GM12878 (cell line): ENCODE measurements at regions not wholly inside any gene's neighbourhood (a gene's known extent, or its start where the extent isn't known, plus 50 kb on each side); places are given as distances from the start of the nearest gene placed in this dataset.

Experiments used
- ATAC-seq: fragments of 200-7000 bp; cut with Tn5 transposase; 3 replicates; pipeline ENCODE4 v1.9.1; 2020; ENCODE audit warnings: mild to moderate bottlenecking, moderate library complexity
- BruUV-seq: library from RNA; stranded (reverse); fragments of 400-500 nt; replicated peaks from 2 replicates; lab custom pipeline; 2021; lab: Mats Ljungman, UMichigan
- CTCF ChIA-PET: fragments of 300-600 bp; sonication (Branson Sonifier 250); formaldehyde crosslinking; extraction: SDS; loops from one replicate; lab custom pipeline; 2021; ENCODE audit warnings: inconsistent platforms; lab: Yijun Ruan, JAX
- POLR2A ChIA-PET: fragments of 350-600 bp; formaldehyde crosslinking; extraction: SDS; loops from one replicate; lab custom pipeline; 2021; ENCODE audit warnings: inconsistent platforms; lab: Charles Lee
- RAD21 ChIA-PET: fragments of 300-600 bp; sonication (Branson Sonifier 250); formaldehyde crosslinking; loops from one replicate; lab custom pipeline; 2023; ENCODE audit warnings: antibody characterized with exemption; ENCODE audit not compliant: unreplicated experiment; lab: Charles Lee
- SMC1A ChIA-PET: fragments of 300-600 bp; sonication (Branson Sonifier 250); formaldehyde crosslinking; loops from one replicate; lab custom pipeline; 2023; ENCODE audit not compliant: unreplicated experiment, uncharacterized antibody; lab: Charles Lee
- DNase-seq: peaks from one replicate; pipeline ENCODE4 v3.0.0-alpha.2; 2011; ENCODE audit warnings: low read depth, low spot score
- FAIRE-seq: peaks from 3 replicates; lab custom pipeline; 2011; peaks lifted over from hg19 to GRCh38; lab: Jason Lieb, UNC
- H2AFZ ChIP-seq: 2 replicates; pipeline ENCODE4 v1.6.0; 2011; ENCODE audit warnings: low read depth, low read length, control low read depth; ENCODE audit not compliant: control insufficient read depth
- H3K27ac ChIP-seq: 2 replicates; pipeline ENCODE4 v1.5.1; 2011; ENCODE audit warnings: control low read depth; ENCODE audit not compliant: control insufficient read depth, insufficient read depth
- H3K27me3 ChIP-seq, 2 experiments: replicated peaks in 1 of 2; 2 replicates each; pipeline versions ENCODE4 v1.6.0 to v1.6.1; 2011; ENCODE audit warnings: low read length in 1 of 2; ENCODE audit not compliant: control insufficient read depth in 2 of 2, insufficient read depth in 2 of 2
- H3K36me3 ChIP-seq, 2 experiments: 2 replicates each; pipeline ENCODE4 v1.5.1; 2011; ENCODE audit warnings: low read length in 1 of 2; ENCODE audit not compliant: control insufficient read depth in 2 of 2, insufficient read depth in 2 of 2
- H3K4me1 ChIP-seq: 2 replicates; pipeline ENCODE4 v1.6.1; 2011; ENCODE audit warnings: mild to moderate bottlenecking, low read length, moderate library complexity, mixed read lengths; ENCODE audit not compliant: control insufficient read depth, insufficient read depth
- H3K4me2 ChIP-seq: 2 replicates; pipeline ENCODE4 v1.6.0; 2011; ENCODE audit warnings: control low read depth; ENCODE audit not compliant: control insufficient read depth, insufficient read depth
- H3K4me3 ChIP-seq: fragments of 200-600 bp; sonication (generic); 2 replicates; pipeline ENCODE4 v1.5.1; 2016
- H3K79me2 ChIP-seq: 2 replicates; pipeline ENCODE4 v1.6.0; 2011; ENCODE audit warnings: low read length; ENCODE audit not compliant: control insufficient read depth, insufficient read depth
- H3K9ac ChIP-seq: 2 replicates; pipeline ENCODE4 v1.8.0; 2011; ENCODE audit warnings: low read length, control low read depth, mixed read lengths; ENCODE audit not compliant: control insufficient read depth, insufficient read depth
- H3K9me3 ChIP-seq: replicated peaks from 3 replicates; pipeline ENCODE4 v1.5.1; 2011; ENCODE audit warnings: mild to moderate bottlenecking, low read length; ENCODE audit not compliant: control insufficient read depth, insufficient read depth
- H4K20me1 ChIP-seq: 2 replicates; pipeline ENCODE4 v1.6.0; 2011; ENCODE audit not compliant: control insufficient read depth, insufficient read depth
- BCL3 ChIP-seq: IDR thresholded peaks from 2 replicates; pipeline ENCODE4 v1.6.1; 2011; ENCODE audit warnings: borderline replicate concordance, low read depth, mild to moderate bottlenecking, moderate library complexity, low read length; ENCODE audit not compliant: insufficient read depth, poor library complexity, severe bottlenecking
- BRCA1 ChIP-seq: IDR thresholded peaks from 2 replicates; pipeline ENCODE4 v1.6.1; 2011; ENCODE audit warnings: low read depth, low read length, improper control_type of control experiment
- CEBPB ChIP-seq, 2 experiments: fragments of 150-350 bp in 1 of 2; IDR thresholded peaks; 2 replicates each; pipeline ENCODE4 v1.6.1; 2012 to 2014; ENCODE audit warnings: low read depth in 2 of 2, low read length in 2 of 2, borderline replicate concordance in 1 of 2, inconsistent platforms in 1 of 2
- DPF2 ChIP-seq: fragments of 450-650 bp; IDR thresholded peaks from 2 replicates; pipeline ENCODE4 v1.6.1; 2017; ENCODE audit warnings: mild to moderate bottlenecking
- FOXK2 ChIP-seq: fragments of 450-650 bp; IDR thresholded peaks from 2 replicates; pipeline ENCODE4 v1.6.1; 2017; ENCODE audit warnings: mild to moderate bottlenecking, moderate library complexity
- HCFC1 ChIP-seq: fragments of 150-350 bp; IDR thresholded peaks from 2 replicates; pipeline ENCODE4 v1.6.1; 2014; ENCODE audit warnings: low read length
- JUND ChIP-seq: IDR thresholded peaks from 2 replicates; pipeline ENCODE4 v1.6.1; 2012; ENCODE audit warnings: low read depth, mild to moderate bottlenecking, low read length, improper control_type of control experiment, moderate library complexity
- NFYA ChIP-seq: IDR thresholded peaks from 2 replicates; pipeline ENCODE4 v1.6.1; 2011; ENCODE audit warnings: low read depth, mild to moderate bottlenecking, low read length, improper control_type of control experiment, borderline replicate concordance
- RBBP5 ChIP-seq: fragments of 200-600 bp; sonication (generic); conservative IDR thresholded peaks from 2 replicates; pipeline ENCODE4 v1.6.1; 2016
- SMARCA5 ChIP-seq: fragments of 450-650 bp; IDR thresholded peaks from 2 replicates; pipeline ENCODE4 v1.6.1; 2017; ENCODE audit warnings: mild to moderate bottlenecking
- TBL1XR1 ChIP-seq: IDR thresholded peaks from 2 replicates; pipeline ENCODE4 v1.6.1; 2012; ENCODE audit warnings: low read depth, low read length, improper control_type of control experiment
- ZNF24 ChIP-seq: fragments of 450-650 bp; IDR thresholded peaks from 2 replicates; pipeline ENCODE4 v1.6.1; 2017; ENCODE audit warnings: antibody characterized with exemption, mild to moderate bottlenecking
- ZNF274 ChIP-seq: IDR thresholded peaks from one replicate; pipeline ENCODE4 v1.8.0; 2011; ENCODE audit not compliant: insufficient read length, insufficient read depth
- ZNF384 ChIP-seq: IDR thresholded peaks from 2 replicates; pipeline ENCODE4 v1.6.1; 2012; ENCODE audit warnings: low read depth, mild to moderate bottlenecking, low read length, improper control_type of control experiment, borderline replicate concordance
- WGBS: methylation state at CpG from one replicate; pipeline ENCODE4 v1.1.6; 2016; ENCODE audit warnings: low lambda C conversion rate; ENCODE audit not compliant: insufficient replicate concordance, insufficient coverage; ENCODE audit errors: missing lambda C conversion rate; 5-methylcytosine and 5-hydroxymethylcytosine counted together
- in situ Hi-C: fragments of 300-500 bp; cut with MboI; formaldehyde crosslinking; loops from 9 replicates; pipeline ENCODE4 v1.14.3; 2018; ENCODE audit warnings: mixed read lengths
- intact Hi-C: fragments of 100-400 bp; cut with micrococcal nuclease; formaldehyde crosslinking; loops from one replicate; pipeline ENCODE4 v1.14.2; 2022; ENCODE audit not compliant: unreplicated experiment
- TF ChIP-seq, protein P1 (sequence below): fragments of 450-650 bp; IDR thresholded peaks from 2 replicates; pipeline ENCODE4 v1.6.1; 2017; ENCODE audit warnings: low read depth, mild to moderate bottlenecking, moderate library complexity
- TF ChIP-seq, protein P2 (sequence below): fragments of 450-650 bp; conservative IDR thresholded peaks from 2 replicates; pipeline ENCODE4 v1.6.1; 2017; ENCODE audit warnings: mild to moderate bottlenecking, moderate library complexity
- TF ChIP-seq, protein P3 (sequence below): fragments of 450-650 bp; IDR thresholded peaks from 2 replicates; pipeline ENCODE4 v1.6.1; 2017; ENCODE audit warnings: antibody characterized with exemption, mild to moderate bottlenecking, moderate library complexity

GRCh38 chr2:64359171-64359891 is 94.6 kb upstream of the LGALSL start:
- ChIA-PET RAD21 (no interaction called here), POLR2A (no interaction called here), SMC1A (interaction anchor here (1.2 kb wide), 1 partner anchor 42 kb away, joined by 4 read pairs; no protein-coding TSS in a partner anchor), CTCF (interaction anchor here (1.1 to 5.6 kb wide), 3 partner anchors 28 to 129 kb away, joined by 3 to 28 read pairs (median 3); no protein-coding TSS in a partner anchor)
- no peaks in the 10 kb centered on the region; a peak in 1 of 4 replicates for H3K27me3 ChIP-seq
- no peaks in the 10 kb centered on the region for H3K36me3 ChIP-seq
- intact Hi-C loops (no loop called here), in situ Hi-C loops (no loop called here)
- BruUV-seq = no TSS peak
- no peak for DNase-seq
- no peak for ATAC-seq
- H4K20me1 ChIP-seq = no peaks in the 10 kb centered on the region
- H3K9me3 ChIP-seq = no peaks in the 10 kb centered on the region
- H3K4me2 ChIP-seq = peak overlapping the region; percentile 31; the same call in 1 of the 2 replicates
- FAIRE-seq = no peak
- no peak overlapping the region for H3K9ac ChIP-seq
- H2AFZ ChIP-seq = no peak overlapping the region
- H3K27ac ChIP-seq = no peak overlapping the region
- no peak overlapping the region for H3K4me3 ChIP-seq
- 25% methylated on average over 4 of the region's 4 CpGs for WGBS
- H3K79me2 ChIP-seq = no peaks in the 10 kb centered on the region
- H3K4me1 ChIP-seq = peaks cover 6% of the 10 kb centered on the region; the same call in 1 of the 2 replicates
- TF ChIP-seq, protein P1, sequence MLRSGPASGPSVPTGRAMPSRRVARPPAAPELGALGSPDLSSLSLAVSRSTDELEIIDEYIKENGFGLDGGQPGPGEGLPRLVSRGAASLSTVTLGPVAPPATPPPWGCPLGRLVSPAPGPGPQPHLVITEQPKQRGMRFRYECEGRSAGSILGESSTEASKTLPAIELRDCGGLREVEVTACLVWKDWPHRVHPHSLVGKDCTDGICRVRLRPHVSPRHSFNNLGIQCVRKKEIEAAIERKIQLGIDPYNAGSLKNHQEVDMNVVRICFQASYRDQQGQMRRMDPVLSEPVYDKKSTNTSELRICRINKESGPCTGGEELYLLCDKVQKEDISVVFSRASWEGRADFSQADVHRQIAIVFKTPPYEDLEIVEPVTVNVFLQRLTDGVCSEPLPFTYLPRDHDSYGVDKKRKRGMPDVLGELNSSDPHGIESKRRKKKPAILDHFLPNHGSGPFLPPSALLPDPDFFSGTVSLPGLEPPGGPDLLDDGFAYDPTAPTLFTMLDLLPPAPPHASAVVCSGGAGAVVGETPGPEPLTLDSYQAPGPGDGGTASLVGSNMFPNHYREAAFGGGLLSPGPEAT = no peak
- TF ChIP-seq ZNF274 (no peak), ZNF24 (no peak), DPF2 (no peak), SMARCA5 (no peak), NFYA (no peak), BRCA1 (no peak), JUND (no peak), TBL1XR1 (no peak), HCFC1 (no peak), CEBPB (IDR thresholded peaks at IDR 0.05; ENCODE audit: borderline replicate concordance in 1 of 2, low read depth in 2 of 2, low read length in 2 of 2) (no peak), ZNF384 (no peak), FOXK2 (no peak), RBBP5 (no peak), BCL3 (no peak)
- TF ChIP-seq, protein P2, sequence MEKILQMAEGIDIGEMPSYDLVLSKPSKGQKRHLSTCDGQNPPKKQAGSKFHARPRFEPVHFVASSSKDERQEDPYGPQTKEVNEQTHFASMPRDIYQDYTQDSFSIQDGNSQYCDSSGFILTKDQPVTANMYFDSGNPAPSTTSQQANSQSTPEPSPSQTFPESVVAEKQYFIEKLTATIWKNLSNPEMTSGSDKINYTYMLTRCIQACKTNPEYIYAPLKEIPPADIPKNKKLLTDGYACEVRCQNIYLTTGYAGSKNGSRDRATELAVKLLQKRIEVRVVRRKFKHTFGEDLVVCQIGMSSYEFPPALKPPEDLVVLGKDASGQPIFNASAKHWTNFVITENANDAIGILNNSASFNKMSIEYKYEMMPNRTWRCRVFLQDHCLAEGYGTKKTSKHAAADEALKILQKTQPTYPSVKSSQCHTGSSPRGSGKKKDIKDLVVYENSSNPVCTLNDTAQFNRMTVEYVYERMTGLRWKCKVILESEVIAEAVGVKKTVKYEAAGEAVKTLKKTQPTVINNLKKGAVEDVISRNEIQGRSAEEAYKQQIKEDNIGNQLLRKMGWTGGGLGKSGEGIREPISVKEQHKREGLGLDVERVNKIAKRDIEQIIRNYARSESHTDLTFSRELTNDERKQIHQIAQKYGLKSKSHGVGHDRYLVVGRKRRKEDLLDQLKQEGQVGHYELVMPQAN = no peak
- TF ChIP-seq, protein P3, sequence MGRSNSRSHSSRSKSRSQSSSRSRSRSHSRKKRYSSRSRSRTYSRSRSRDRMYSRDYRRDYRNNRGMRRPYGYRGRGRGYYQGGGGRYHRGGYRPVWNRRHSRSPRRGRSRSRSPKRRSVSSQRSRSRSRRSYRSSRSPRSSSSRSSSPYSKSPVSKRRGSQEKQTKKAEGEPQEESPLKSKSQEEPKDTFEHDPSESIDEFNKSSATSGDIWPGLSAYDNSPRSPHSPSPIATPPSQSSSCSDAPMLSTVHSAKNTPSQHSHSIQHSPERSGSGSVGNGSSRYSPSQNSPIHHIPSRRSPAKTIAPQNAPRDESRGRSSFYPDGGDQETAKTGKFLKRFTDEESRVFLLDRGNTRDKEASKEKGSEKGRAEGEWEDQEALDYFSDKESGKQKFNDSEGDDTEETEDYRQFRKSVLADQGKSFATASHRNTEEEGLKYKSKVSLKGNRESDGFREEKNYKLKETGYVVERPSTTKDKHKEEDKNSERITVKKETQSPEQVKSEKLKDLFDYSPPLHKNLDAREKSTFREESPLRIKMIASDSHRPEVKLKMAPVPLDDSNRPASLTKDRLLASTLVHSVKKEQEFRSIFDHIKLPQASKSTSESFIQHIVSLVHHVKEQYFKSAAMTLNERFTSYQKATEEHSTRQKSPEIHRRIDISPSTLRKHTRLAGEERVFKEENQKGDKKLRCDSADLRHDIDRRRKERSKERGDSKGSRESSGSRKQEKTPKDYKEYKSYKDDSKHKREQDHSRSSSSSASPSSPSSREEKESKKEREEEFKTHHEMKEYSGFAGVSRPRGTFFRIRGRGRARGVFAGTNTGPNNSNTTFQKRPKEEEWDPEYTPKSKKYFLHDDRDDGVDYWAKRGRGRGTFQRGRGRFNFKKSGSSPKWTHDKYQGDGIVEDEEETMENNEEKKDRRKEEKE = no peak
